ENCODE measurements at regions not wholly inside any gene's neighbourhood (a gene's known extent, or its start where the extent isn't known, plus 50 kb on each side); places are given as distances from the start of the nearest gene placed in this dataset.

GRCh38 chr9:107858260-107858659 lies 368.7 kb upstream of the KLF4 start:
- Histone ChIP-seq H3K4me1 (no peaks in the 10 kb centered on the region), H3K4me3 (no peak overlapping the region), H3K27me3 (ENCODE audit: low read depth) (no peaks in the 10 kb centered on the region), H3K27ac (no peak overlapping the region), H3K36me3 (no peaks in the 10 kb centered on the region), H3K9me3 (peaks cover 10% of the 10 kb centered on the region)
- no peak for TF ChIP-seq CTCF (IDR thresholded peaks at IDR 0.05)
- ATAC-seq (no peak), DNase-seq (no peak)
- intact Hi-C loops (cut with DNase I): no loop called here

GRCh38 chr9:107856633-107857032 lies 367.1 kb upstream of the KLF4 start:
- no peaks in the 10 kb centered on the region for H3K36me3 ChIP-seq
- no peaks in the 10 kb centered on the region for H3K4me1 ChIP-seq
- no peak overlapping the region for H3K27ac ChIP-seq
- intact Hi-C loops (cut with DNase I): no loop called here
- no peak overlapping the region for H3K4me3 ChIP-seq
- peaks cover 10% of the 10 kb centered on the region for H3K9me3 ChIP-seq
- ATAC-seq (no peak), DNase-seq (no peak)
- TF ChIP-seq CTCF (IDR thresholded peaks at IDR 0.05): no peak
- H3K27me3 ChIP-seq (ENCODE audit: low read depth): no peaks in the 10 kb centered on the region

GRCh38 chr9:107855164-107855563 lies 365.6 kb upstream of the KLF4 start:
- no peaks in the 10 kb centered on the region for H3K27me3 ChIP-seq (ENCODE audit: low read depth)
- no peak overlapping the region for H3K4me3 ChIP-seq
- TF ChIP-seq CTCF (IDR thresholded peaks at IDR 0.05): no peak
- DNase-seq (no peak), ATAC-seq (no peak)
- H3K4me1 ChIP-seq: no peaks in the 10 kb centered on the region
- H3K27ac ChIP-seq: no peak overlapping the region
- H3K36me3 ChIP-seq: no peaks in the 10 kb centered on the region
- intact Hi-C loops (cut with DNase I): no loop called here
- H3K9me3 ChIP-seq: peaks cover 10% of the 10 kb centered on the region

- H3K9me3 ChIP-seq: peaks cover 10% of the 10 kb centered on the region
- no peak for DNase-seq
- no peaks in the 10 kb centered on the region for H3K27me3 ChIP-seq (ENCODE audit: low read depth)
- TF ChIP-seq CTCF (IDR thresholded peaks at IDR 0.05): no peak
- H3K4me3 ChIP-seq: no peak overlapping the region
- no peak for ATAC-seq
- no peaks in the 10 kb centered on the region for H3K36me3 ChIP-seq
- intact Hi-C loops (cut with DNase I): no loop called here
- H3K27ac ChIP-seq: no peak overlapping the region
- H3K4me1 ChIP-seq: peaks cover 7% of the 10 kb centered on the region
Observed at GRCh38 chr9:107853461-107853860, 363.9 kb upstream of the KLF4 start.

GRCh38 chr9:107852891-107853290 lies 363.3 kb upstream of the KLF4 start:
- Histone ChIP-seq H3K9me3 (peaks cover 10% of the 10 kb centered on the region), H3K27me3 (ENCODE audit: low read depth) (no peaks in the 10 kb centered on the region), H3K36me3 (no peaks in the 10 kb centered on the region), H3K4me3 (no peak overlapping the region), H3K4me1 (peaks cover 13% of the 10 kb centered on the region), H3K27ac (no peak overlapping the region)
- ATAC-seq (no peak), DNase-seq (no peak)
- no peak for TF ChIP-seq CTCF (IDR thresholded peaks at IDR 0.05)
- intact Hi-C loops (cut with DNase I): no loop called here

- H3K36me3 ChIP-seq: no peaks in the 10 kb centered on the region
- peaks cover 9% of the 10 kb centered on the region for H3K9me3 ChIP-seq
- no peak overlapping the region for H3K4me3 ChIP-seq
- DNase-seq (no peak), ATAC-seq (no peak)
- H3K27ac ChIP-seq: no peak overlapping the region
- no peak for TF ChIP-seq CTCF (IDR thresholded peaks at IDR 0.05)
- intact Hi-C loops (cut with DNase I): no loop called here
- no peaks in the 10 kb centered on the region for H3K27me3 ChIP-seq (ENCODE audit: low read depth)
- H3K4me1 ChIP-seq: peaks cover 18% of the 10 kb centered on the region
Observed at GRCh38 chr9:107850653-107851052, 361.1 kb upstream of the KLF4 start.

Measured in lower lobe of right lung (tissue), 2 donors.